ENCODE measurements at regions not wholly inside any gene's neighbourhood (a gene's known extent, or its start where the extent isn't known, plus 50 kb on each side); places are given as distances from the start of the nearest gene placed in this dataset.

DNA sequence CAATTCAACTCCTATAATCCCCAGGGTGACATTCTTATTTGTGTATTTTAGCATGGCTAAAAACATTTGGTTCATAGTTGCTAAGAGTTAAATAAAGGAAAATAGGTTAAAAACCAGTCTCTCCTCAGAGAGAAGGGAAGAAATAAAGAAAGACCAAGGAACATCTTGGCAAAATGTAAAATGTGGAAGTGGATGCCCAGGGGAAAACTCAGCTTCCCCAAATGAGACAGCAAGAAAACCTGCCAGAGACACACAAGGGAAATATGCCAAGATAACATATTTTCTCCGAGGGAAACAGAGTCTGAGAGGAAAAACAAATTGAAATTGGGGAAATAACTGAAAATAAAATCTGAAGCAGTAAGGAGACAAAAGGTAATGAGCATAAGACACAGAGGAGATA is 1569.3 kb downstream of the PCDH18 start:
- no peak for TF ChIP-seq POLR2A (IDR thresholded peaks at IDR 0.05)
- TF ChIP-seq, protein P1, sequence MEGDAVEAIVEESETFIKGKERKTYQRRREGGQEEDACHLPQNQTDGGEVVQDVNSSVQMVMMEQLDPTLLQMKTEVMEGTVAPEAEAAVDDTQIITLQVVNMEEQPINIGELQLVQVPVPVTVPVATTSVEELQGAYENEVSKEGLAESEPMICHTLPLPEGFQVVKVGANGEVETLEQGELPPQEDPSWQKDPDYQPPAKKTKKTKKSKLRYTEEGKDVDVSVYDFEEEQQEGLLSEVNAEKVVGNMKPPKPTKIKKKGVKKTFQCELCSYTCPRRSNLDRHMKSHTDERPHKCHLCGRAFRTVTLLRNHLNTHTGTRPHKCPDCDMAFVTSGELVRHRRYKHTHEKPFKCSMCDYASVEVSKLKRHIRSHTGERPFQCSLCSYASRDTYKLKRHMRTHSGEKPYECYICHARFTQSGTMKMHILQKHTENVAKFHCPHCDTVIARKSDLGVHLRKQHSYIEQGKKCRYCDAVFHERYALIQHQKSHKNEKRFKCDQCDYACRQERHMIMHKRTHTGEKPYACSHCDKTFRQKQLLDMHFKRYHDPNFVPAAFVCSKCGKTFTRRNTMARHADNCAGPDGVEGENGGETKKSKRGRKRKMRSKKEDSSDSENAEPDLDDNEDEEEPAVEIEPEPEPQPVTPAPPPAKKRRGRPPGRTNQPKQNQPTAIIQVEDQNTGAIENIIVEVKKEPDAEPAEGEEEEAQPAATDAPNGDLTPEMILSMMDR (IDR thresholded peaks at IDR 0.05): no peak
